ENCODE measurements at regions not wholly inside any gene's neighbourhood (a gene's known extent, or its start where the extent isn't known, plus 50 kb on each side); places are given as distances from the start of the nearest gene placed in this dataset.

- DNase-seq (ENCODE audit: low read depth in 2 of 3, low spot score in 2 of 3), result no peak
Observed at GRCh38 chr11:26134481-26135355, 197.2 kb upstream of the ANO3 start.

GRCh38 chr11:26137651-26138050, 194.3 kb upstream of the ANO3 start:
- DNase-seq (ENCODE audit: low read depth in 2 of 3, low spot score in 2 of 3), result no peak

- no peak for DNase-seq (ENCODE audit: low read depth in 2 of 3, low spot score in 2 of 3)
Observed at GRCh38 chr11:26142891-26143290, 189.0 kb upstream of the ANO3 start.

GRCh38 chr11:26143566-26144290, 188.2 kb upstream of the ANO3 start:
- DNase-seq (ENCODE audit: low read depth in 2 of 3, low spot score in 2 of 3), result no peak

- no peak for DNase-seq (ENCODE audit: low read depth in 2 of 3, low spot score in 2 of 3)
Observed at GRCh38 chr11:26144291-26144690, 187.6 kb upstream of the ANO3 start.

GRCh38 chr11:26144911-26145310, 187.0 kb upstream of the ANO3 start:
- no peak for DNase-seq (ENCODE audit: low read depth in 2 of 3, low spot score in 2 of 3)

GRCh38 chr11:26149585-26149984, 182.3 kb upstream of the ANO3 start:
- no peak for DNase-seq (ENCODE audit: low read depth in 2 of 3, low spot score in 2 of 3)

GRCh38 chr11:26150031-26150430, 181.9 kb upstream of the ANO3 start:
- DNase-seq (ENCODE audit: low read depth in 2 of 3, low spot score in 2 of 3), result no peak

GRCh38 chr11:26158251-26158650, 173.7 kb upstream of the ANO3 start:
- DNase-seq (ENCODE audit: low read depth in 2 of 3, low spot score in 2 of 3), result no peak

- no peak for DNase-seq (ENCODE audit: low read depth in 2 of 3, low spot score in 2 of 3)
Observed at GRCh38 chr11:26162291-26162690, 169.6 kb upstream of the ANO3 start.

GRCh38 chr11:26186389-26186788, 145.5 kb upstream of the ANO3 start:
- no peak for DNase-seq (ENCODE audit: low read depth in 2 of 3, low spot score in 2 of 3)

- DNase-seq (ENCODE audit: low read depth in 2 of 3, low spot score in 2 of 3), result no peak
Observed at GRCh38 chr11:26187639-26188038, 144.3 kb upstream of the ANO3 start.

- no peak for DNase-seq (ENCODE audit: low read depth in 2 of 3, low spot score in 2 of 3)
Observed at GRCh38 chr11:26188554-26188953, 143.4 kb upstream of the ANO3 start.

- no peak for DNase-seq (ENCODE audit: low read depth in 2 of 3, low spot score in 2 of 3)
Observed at GRCh38 chr11:26191193-26191592, 140.7 kb upstream of the ANO3 start.

- DNase-seq (ENCODE audit: low read depth in 2 of 3, low spot score in 2 of 3), result no peak
Observed at GRCh38 chr11:26193694-26194365, 138.1 kb upstream of the ANO3 start.

- no peak for DNase-seq (ENCODE audit: low read depth in 2 of 3, low spot score in 2 of 3)
Observed at GRCh38 chr11:26194881-26195280, 137.0 kb upstream of the ANO3 start.

- no peak for DNase-seq (ENCODE audit: low read depth in 2 of 3, low spot score in 2 of 3)
Observed at GRCh38 chr11:26198532-26199096, 133.3 kb upstream of the ANO3 start.

- no peak for DNase-seq (ENCODE audit: low read depth in 2 of 3, low spot score in 2 of 3)
Observed at GRCh38 chr11:26199331-26200095, 132.4 kb upstream of the ANO3 start.

GRCh38 chr11:26201411-26201810, 130.5 kb upstream of the ANO3 start:
- DNase-seq (ENCODE audit: low read depth in 2 of 3, low spot score in 2 of 3), result no peak

- DNase-seq (ENCODE audit: low read depth in 2 of 3, low spot score in 2 of 3), result no peak
Observed at GRCh38 chr11:26202754-26203153, 129.2 kb upstream of the ANO3 start.

All from hematopoietic multipotent progenitor cell (in vitro differentiated cells).